Tibial nerve (tissue), 4 donors: ENCODE measurements at regions not wholly inside any gene's neighbourhood (a gene's known extent, or its start where the extent isn't known, plus 50 kb on each side); places are given as distances from the start of the nearest gene placed in this dataset.
A peak's percentile ranks its signal among the peaks of the same experiment; 100 is the strongest.

Experiments
- EP300 ChIP-seq, 2 donors: sonication (generic); formaldehyde crosslinking; IDR thresholded peaks; one replicate each; pipeline ENCODE4 v1.6.1; 2017; ENCODE audit warnings: antibody characterized with exemption in 2 of 2, mild to moderate bottlenecking in 1 of 2
- POLR2A ChIP-seq, 2 donors: fragments of 450-650 bp; IDR thresholded peaks; one replicate each; pipeline ENCODE4 v1.6.1; 2017; ENCODE audit warnings: antibody characterized with exemption in 2 of 2, mild to moderate bottlenecking in 2 of 2, moderate library complexity in 2 of 2
- TF ChIP-seq, protein P1 (sequence below), 5 experiments: fragments of 200-600 bp in 3 of 5; fragments of 450-650 bp in 2 of 5; sonication (generic) in 3 of 5; IDR thresholded peaks; one replicate each; pipeline ENCODE4 v1.5.1; 2016 to 2019; ENCODE audit warnings: antibody characterized with exemption in 5 of 5, mild to moderate bottlenecking in 3 of 5, moderate library complexity in 2 of 5

- TF ChIP-seq, protein P1, sequence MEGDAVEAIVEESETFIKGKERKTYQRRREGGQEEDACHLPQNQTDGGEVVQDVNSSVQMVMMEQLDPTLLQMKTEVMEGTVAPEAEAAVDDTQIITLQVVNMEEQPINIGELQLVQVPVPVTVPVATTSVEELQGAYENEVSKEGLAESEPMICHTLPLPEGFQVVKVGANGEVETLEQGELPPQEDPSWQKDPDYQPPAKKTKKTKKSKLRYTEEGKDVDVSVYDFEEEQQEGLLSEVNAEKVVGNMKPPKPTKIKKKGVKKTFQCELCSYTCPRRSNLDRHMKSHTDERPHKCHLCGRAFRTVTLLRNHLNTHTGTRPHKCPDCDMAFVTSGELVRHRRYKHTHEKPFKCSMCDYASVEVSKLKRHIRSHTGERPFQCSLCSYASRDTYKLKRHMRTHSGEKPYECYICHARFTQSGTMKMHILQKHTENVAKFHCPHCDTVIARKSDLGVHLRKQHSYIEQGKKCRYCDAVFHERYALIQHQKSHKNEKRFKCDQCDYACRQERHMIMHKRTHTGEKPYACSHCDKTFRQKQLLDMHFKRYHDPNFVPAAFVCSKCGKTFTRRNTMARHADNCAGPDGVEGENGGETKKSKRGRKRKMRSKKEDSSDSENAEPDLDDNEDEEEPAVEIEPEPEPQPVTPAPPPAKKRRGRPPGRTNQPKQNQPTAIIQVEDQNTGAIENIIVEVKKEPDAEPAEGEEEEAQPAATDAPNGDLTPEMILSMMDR (IDR thresholded peaks at IDR 0.05), result no peak
- no peak for TF ChIP-seq POLR2A (IDR thresholded peaks at IDR 0.05)
- TF ChIP-seq EP300 (IDR thresholded peaks at IDR 0.05), result peak in 1 of 2 donors; percentile 13
These were observed 323.6 kb downstream of the CD83 start for GRCh38 chr6:14440940-14441781.
